GM18511 (cell line): ENCODE measurements at regions not wholly inside any gene's neighbourhood (a gene's known extent, or its start where the extent isn't known, plus 50 kb on each side); places are given as distances from the start of the nearest gene placed in this dataset.
A peak's percentile ranks its signal among the peaks of the same experiment; 100 is the strongest.
"Not testable (repeated sequence)": the region's sequence is repeated elsewhere in the genome, so short reads cannot be mapped to it uniquely, and the experiment has no call there.

ENCODE experiments used
- ATAC-seq: cut with Tn5 transposase; IDR thresholded peaks from one replicate; pipeline ENCODE4 v1.9.1; 2021; ENCODE audit warnings: mild to moderate bottlenecking, moderate library complexity; ENCODE audit not compliant: unreplicated experiment

DNA sequence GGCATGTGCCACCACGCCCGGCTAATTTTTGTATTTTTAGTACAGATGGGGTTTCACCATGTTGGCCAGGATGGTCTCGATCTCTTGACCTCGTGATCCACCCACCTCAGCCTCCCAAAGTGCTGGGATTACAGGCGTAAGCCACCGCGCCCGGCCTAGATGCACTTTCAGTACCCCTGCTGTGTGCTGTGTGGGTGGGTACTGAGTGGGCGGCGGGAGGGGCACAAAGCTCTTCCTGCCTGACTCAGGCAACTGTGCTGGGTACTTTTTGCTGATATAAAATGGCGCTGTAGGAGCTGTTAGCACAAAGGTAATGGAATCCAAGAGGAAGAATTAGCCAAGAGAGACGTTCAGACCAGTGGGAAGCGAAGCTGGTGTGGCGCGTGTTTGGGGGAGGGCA lies 79.6 kb upstream of the HES1 start:
- ATAC-seq: not testable (repeated sequence)

DNA sequence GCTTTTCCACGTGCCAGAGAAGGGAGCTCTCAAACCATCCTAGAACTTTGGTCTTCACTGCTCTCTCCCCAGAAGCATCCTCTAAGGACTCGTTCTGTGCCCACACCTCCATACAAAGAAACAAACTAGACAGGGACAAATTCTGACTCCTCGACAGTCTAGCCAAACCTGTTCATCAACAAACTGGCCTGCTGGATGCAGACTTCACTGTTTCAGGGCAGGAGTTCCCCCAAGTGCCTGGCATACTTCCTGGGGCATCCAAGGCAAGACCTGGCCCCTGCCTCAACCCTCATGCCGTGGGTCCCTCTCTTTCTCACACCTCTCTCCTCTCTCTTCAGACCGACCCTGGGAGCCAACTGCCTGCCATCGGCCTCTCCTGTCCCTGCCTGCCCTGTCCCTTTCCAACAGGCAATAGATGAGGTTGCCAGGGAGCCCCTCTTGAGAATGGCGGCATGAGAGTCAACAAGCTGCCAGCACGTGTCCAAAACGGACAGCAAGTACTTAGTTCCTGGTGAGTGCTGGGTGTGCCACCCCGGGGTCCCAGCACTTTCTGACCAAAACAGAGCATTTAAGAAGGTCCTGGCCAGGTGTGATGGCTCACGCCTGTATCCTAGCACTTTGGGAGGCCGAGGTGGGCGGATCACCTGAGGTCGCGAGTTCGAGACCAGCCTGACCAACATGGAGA lies 79.1 kb upstream of the HES1 start:
- ATAC-seq: no peak

DNA sequence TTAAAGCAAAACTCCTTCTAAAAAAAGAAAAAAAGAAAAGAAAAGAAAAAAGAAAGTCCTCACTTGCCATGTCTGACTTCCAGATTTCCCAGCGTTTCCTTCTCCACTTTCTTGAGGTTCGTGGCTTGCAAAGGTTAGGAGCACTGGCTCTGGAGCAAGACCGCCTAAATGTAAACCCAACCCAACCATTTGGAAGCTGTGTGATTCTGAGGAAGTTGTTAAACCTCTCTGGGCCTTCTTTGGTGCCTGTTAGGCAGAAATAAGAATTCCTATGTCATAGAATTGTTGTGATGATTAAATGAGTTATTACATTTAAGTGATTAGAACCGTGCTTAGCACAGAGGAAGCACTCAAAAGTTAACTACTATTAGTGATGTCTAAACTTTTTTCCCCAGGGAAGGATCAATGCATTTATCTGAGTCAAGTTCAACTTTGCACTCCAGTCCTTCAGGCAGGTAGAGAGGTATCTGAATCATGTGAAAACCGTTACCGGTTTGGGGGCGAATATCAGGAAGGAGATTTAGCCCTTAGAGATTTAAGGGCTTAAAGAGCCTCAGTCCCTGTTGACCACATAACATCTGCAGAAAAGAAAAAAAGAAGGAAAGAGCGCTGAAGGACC lies 78.3 kb upstream of the HES1 start:
- ATAC-seq: peak; percentile 28

DNA sequence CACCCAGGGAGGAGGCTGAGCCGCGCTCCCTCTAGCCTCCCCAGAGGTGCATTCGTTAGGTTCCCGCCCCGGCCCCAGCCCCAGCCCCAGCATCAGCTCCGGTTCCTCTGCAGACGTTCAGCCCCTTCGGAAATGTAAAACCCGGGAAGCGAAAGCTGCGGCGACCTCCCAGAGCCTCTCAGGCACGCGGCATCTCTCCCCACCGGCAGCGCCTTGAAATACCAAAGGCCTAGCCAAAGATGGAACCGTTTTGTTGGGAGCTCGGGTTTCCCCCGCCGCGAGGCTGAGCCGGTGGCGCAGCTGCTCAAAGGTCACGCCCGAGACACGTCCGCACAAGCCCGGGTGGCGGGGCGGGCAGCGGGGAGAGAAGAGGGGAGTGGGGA lies 77.8 kb upstream of the HES1 start:
- ATAC-seq: peak; percentile 87

DNA sequence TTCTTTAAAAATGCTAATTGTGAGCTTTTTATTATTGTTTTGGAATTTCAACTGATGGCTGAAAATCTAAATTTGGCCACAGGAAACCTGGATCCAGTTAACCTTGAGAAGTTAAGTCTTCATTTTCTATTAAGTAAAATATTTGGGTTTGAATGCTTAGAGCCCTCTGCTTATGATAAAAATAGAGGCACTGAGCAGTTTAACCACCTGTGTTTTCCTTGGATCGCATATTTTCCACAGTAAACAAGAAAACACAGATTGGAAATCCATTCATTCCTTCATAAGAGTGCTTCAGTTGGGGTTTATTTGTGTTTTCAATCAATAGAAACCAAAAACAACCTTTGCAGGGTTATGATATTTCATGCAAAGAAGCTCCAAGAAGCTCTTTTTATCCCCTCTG lies 77.2 kb upstream of the HES1 start:
- no peak for ATAC-seq

DNA sequence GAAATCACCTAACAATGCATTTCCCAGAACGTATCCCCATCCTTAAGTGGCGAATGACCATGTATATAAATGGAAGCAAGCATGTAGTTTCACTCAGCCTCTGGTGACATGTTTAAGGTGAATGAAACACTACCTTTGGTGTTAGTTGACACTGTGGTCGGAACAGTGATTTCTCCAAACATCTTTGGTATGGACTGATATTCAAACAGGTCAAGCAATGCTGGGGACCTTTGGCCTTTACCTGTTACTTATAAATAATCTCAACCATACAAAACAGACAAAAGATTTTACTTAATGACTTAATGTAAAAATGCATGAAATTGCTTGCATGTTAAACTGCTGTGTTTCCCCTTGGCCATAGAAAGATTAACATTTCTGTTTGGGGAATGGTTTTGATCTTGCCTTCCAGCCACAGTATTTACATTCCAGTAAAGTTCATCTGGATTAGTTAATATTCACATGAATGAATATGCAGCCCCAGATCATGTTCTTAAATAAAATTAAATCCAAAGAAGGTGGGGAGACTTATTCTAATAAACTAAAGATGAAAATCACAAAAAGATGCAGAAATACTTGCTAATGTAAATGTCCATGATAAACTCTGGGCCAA lies 74.4 kb upstream of the HES1 start:
- ATAC-seq: no peak

DNA sequence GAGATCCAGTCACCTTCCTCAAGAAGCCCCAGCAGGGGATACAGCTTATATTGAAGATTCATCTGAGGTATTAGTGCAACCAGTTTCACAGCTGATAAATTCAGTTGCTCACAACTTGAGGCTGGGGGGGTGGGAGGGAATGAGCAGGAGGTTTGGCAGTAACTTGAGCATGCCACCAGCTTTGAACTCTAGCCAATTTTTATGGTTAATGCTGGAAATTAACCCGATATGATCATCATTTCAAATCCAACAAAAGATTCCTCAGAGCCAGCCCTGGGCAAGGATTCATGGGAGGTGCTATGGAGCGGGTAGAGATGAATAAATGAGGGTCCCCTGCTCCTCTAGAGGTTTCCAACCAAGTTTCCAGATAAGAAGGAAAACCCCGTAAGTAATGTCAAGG lies 73.1 kb upstream of the HES1 start:
- ATAC-seq: no peak

DNA sequence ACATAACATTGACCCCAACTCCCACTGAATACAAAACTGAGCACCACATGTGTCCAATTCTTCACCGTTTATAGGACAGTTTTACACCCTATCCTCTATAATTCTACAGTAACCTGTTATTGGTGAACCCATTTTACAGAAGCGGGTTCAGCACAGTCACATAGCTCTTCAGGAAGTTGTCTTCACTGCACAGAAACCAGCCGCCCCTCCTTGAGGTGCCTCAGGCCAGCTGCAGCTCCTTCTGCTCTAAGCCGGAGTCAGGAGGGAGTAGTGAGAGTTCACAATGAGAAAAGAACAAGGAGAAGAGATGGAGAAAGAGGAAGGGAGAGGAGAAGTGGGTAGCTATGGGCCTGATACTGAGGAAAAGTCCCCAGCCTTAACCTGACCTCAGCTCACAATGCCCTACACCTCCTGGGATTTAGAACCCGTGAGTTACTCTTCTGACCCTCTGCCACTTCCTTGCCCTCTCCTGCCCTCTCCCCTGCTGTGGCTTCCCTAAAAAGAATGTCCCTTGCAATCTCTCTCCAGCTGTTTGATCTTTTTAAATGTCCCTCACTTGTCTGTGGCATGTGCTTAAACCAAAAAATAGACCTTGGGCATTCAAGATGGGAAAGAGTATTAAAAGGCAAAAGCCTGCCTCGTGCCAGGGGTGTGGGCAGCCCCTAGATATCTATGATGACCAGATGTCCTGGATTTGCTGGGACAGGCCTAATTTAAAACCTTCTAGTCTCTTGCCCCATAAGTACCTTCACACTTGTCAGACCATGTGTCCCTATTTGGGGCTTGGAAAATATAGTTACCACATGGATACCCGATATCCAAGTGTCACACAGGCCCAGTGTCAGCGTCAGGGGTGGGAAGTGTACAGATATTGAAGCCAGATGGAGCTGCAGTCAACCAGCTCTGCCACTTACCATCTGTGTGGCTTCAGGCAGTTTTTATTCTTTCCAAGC lies 71.3 kb upstream of the HES1 start:
- no peak for ATAC-seq

DNA sequence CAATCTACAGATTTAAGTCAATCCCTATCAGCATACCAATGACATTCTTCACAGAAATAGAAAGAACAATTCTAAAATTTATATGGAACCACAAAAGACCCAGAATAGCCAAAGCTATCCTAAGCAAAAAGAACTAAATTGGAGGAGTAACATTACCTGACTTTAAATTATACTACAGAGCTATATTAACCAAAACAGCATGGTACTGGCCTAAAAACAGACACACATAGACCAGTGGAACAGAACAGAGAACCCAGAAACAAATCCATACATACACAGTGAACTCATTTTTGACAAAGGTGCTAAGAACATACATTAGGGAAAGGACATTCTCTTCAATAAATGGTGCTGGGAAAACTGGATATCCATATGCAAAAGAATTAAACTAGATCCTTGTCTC lies 68.6 kb upstream of the HES1 start:
- ATAC-seq: not testable (repeated sequence)

DNA sequence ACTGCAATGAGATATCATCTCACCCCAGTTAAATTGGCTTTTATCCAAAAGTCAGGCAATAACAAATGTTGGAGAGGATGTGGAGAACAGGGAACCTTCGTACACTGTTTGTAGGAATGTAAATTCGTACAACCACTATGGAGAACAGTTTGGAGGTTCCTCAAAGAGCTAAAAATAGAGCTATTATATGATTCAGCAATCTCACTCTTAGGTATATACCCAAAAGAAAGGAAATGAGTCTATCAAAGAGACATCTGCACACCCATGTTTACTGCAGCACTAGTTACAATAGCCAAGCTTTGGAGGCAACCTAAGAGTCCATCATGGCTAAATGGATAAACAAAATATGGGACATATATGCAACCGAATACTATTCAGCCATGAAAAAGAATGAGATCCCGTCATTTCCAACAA lies 68.0 kb upstream of the HES1 start:
- ATAC-seq: no peak

DNA sequence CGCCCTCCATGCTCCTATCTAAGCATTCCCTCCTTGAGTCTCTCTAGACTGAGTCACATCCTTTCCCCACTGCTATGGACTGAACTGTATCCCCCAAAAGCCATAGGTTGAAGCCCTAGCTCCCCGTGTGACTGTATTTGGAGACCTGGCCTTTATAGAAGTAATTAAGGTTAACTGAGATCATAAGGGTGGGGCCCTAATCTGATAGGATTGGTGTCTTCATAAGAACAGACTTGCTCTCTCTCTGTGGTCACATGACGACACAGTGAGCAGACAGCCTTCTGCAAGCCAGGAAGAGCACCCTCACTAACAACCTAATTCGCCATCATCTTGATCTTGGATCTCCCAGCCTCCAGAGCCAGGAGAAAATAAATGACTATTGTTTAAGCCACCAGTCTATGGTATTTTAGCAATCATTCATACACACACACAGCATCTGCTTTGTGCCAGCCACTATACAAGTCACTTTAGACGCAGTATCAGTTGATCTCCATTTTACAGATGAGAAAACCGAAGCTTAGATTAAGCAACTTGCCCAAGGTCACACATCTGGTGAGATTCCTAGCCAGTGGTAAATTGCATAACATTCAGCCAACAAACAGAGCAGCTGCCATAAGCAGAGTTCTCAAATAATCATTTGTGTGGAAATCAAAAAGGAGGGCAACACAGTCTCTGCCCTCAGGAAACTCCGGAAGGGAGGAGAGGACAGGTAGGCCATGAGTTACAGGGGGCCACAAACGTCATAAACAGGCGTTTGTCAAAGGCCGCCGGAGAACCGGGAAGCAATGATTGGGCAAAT lies 66.3 kb upstream of the HES1 start:
- ATAC-seq: no peak

DNA sequence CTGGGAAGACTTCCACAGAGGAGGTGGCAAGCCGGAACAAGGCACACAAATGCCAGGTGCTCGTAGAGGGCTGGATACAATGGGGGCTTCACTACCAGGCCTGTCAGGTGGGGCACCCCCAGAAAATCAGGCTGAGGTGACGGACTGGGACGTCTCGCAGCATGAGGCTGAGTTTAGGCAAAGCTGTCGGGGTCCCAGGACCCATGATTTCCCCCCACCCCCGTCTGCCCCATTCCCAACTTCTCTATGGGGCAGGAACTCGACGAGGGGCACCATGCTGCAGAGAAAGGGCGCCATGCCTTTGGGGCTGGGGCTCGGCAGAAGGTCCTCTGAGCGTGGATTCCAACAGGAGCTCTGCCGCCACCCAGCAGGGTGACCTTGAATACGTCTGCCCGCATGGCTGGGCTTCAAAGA lies 65.7 kb upstream of the HES1 start:
- no peak for ATAC-seq

DNA sequence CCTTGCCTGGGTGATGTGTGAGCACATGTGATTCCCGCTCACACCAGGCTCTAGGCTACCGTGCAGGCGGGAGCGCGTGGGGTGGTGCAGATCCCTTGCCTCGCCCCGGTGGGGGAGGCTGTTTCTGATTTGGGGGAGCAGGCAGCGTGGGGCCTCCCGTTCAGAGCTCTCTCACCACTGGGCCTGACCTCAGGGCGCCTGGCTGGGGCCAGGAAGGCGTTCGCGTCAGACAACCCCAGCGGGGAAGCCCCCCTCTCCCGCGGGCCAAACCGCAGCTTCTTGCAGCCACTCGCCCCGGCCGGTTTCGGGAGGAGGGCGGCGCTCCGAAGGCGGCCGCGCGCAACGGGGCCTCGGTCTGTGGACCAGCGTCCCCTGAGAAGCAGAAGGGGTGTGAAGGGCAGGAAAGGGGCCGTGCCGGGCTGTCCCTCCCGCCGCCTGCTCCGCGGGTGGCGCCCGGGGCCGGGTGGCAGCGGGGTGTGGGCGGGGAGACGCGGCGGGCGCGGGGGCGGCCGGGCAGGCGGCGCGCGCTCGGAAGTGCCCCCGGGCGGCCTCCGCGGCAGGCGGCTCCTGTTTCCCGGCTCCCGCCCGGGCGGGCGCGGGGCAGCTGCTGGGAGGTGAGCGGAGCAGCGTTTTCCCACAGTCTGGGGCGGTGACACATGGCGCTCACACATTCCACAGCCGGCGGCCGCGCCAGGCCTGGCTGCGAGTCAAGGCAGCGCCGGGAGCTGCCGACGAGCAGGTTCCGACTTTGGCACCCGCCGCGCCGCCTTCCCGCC lies 65.1 kb upstream of the HES1 start:
- peak; percentile 95 for ATAC-seq

DNA sequence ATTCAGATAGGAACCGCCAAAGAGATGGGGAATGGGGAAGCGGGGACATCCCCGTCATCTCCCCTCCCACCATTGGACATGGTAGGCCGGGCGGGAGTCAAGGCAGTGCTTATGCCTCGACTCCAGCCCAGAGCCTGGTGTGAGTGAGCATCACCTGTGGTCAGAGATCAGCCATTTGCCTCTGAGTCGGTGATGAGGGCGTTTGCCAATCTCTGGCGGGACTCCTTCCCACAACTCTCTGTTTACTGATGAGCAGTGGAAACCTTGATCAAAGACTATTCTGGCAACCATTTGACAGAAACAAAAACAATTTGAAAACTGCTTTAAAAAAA lies 63.9 kb upstream of the HES1 start:
- ATAC-seq: no peak

DNA sequence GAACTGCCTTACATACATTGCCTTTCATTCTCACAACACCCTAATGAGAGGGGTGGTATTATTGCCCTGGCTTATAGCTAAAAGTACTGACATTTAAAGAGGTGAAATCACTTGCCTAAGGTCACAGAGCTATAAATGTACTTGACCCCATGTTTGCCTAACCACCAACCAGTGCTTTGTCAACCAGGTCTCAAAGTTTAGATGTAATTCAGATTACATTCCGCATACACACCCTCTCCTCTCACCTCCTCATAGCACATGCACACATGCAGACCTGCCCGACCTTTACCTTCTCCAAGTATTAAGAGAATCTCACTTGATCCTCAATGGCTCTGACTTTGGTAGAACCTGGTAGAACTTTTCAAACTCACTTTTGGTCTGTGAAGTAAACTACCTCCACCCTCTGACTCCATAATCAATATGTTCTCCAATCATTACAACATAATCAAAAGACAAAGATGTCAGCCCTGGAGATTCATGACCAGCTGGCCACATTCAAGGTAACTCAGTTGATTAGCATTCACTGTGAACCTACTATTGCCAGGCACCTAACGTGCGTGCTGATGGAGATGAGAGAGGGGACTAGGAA lies 63.2 kb upstream of the HES1 start:
- ATAC-seq: no peak

DNA sequence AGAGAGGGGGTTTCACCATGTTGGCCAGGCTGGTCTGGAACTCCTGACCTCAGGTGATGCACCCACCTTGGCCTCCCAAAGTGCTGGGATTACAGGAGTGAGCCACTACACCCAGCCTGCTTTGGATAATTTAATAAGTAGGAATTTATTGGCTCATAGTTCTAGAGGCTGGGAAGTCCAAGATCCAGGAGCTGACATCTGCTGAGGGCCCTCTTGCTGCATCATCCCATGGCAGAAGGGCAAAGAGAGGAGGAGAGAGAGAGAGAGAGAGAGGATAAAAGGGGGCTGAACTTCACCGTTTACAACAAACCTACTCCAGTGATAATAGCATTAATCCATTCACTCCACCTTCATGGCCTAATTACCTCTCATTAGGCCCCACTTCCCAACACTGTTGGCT lies 62.0 kb upstream of the HES1 start:
- ATAC-seq: no peak

DNA sequence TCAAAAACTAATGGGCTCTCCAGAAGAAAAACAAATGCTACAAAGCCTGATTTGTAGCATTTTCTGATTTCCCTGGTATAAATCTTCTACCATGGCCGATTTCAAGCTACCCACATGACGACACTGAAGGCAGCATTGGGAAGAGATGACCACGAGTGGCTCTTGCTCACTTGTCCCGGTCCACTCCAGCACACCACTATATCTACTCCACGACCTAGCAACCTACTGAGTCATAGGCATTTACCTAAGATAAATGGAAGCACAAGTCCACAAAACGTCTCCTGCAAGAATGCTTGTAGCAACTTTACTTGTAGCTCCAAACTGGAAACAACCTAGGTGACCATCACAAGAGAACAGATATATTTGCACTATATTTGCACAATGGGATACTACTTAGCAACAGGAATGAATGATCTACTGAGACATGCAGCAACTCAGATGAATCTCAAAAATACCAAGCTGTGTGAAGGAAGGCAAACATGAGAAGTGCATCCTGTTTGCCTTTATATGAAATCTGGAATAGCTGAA lies 60.8 kb upstream of the HES1 start:
- no peak for ATAC-seq

DNA sequence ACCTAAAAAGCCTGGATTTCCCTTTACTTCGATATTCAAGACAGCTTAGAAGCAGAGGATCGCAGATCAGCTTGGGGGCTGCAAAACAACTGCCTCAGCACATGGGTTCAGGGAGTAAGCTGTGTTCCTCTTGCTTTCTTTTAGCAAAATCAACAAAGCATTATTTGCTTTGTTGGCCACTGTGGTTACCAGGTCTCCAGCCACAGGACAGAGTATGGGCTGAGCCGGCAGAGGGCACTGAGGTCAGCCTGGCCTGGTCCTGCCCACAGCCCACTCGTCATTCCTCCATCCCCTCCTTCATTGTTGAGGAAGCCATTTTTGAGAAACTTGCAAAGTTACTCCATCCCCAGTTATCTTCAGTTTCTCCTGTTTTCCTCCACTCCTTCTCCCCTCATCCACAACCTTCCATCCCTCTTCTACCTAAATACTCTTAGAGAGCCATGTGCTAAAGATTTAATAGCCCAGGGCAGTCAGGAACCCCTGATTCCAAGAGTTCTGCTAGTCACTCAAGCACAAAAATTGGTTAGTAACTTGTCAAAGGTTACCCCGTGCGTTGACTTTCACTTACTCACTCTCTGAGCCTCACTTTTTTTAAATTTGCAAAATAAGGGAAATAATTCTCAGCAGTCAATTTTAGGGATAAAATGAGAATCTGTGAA lies 60.0 kb upstream of the HES1 start:
- ATAC-seq: no peak

DNA sequence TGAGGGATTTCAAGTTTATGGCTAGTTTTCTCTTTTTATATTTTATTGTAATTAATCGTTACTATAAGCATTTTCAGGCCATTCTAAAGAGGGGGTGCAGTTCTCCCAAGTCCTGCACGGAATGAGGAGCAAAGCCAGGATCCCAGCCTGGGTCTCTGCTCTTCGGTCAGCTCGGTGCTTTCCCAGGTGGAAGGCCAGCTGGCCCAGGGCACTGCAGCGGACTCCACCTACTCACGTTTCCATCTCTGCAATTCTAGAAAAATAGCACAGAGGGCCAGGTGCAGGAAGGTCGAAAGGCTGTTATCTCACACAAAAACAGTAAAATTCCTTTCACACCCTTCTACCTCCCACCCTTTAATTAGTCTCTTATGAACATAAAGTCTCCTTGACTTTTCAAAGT lies 59.5 kb upstream of the HES1 start:
- ATAC-seq: no peak
